GM23248 (cell line): ENCODE measurements at regions not wholly inside any gene's neighbourhood (a gene's known extent, or its start where the extent isn't known, plus 50 kb on each side); places are given as distances from the start of the nearest gene placed in this dataset.

Experiments used
- EZH2 ChIP-seq: fragments of 200-600 bp; sonication (generic); IDR thresholded peaks from 2 replicates; pipeline ENCODE4 v1.6.1; 2018; ENCODE audit warnings: antibody characterized with exemption, mild to moderate bottlenecking; ENCODE audit not compliant: insufficient read depth, poor library complexity, severe bottlenecking
- EZH2phosphoT487 ChIP-seq: fragments of 200-600 bp; sonication (generic); IDR thresholded peaks from 2 replicates; pipeline ENCODE4 v1.6.1; 2018; ENCODE audit warnings: antibody characterized with exemption, moderate library complexity, mild to moderate bottlenecking, low read depth; ENCODE audit not compliant: insufficient read depth

GRCh38 chr15:26032162-26032846 is 169.2 kb upstream of the ATP10A start:
- TF ChIP-seq EZH2 (no peak), EZH2phosphoT487 (no peak)
